Caco-2 (cell line): ENCODE measurements at regions not wholly inside any gene's neighbourhood (a gene's known extent, or its start where the extent isn't known, plus 50 kb on each side); places are given as distances from the start of the nearest gene placed in this dataset.

Experiments
- BruUV-seq: library from RNA; stranded (reverse); fragments of 400-500 nt; replicated peaks from 2 replicates; lab custom pipeline; 2021; lab: Mats Ljungman, UMichigan
- CTCF ChIA-PET: fragments of 300-600 bp; sonication (Branson Sonifier 250); formaldehyde crosslinking; loops from one replicate; lab custom pipeline; 2022; ENCODE audit warnings: antibody characterized with exemption; lab: Charles Lee
- POLR2A ChIA-PET: fragments of 300-600 bp; sonication (Branson Sonifier 250); formaldehyde crosslinking; loops from one replicate; lab custom pipeline; 2022; ENCODE audit warnings: antibody characterized with exemption; lab: Charles Lee
- DNase-seq, 2 experiments: peaks; one replicate each; pipeline versions ENCODE4 v3.0.0 to v3.0.0-alpha.2; 2020 to 2022
- H3K27me3 ChIP-seq: replicated peaks from 2 replicates; pipeline ENCODE4 v1.6.0; 2011; ENCODE audit warnings: low read length; ENCODE audit not compliant: control insufficient read depth, insufficient read depth
- H3K36me3 ChIP-seq: 2 replicates; pipeline ENCODE4 v1.5.1; 2011; ENCODE audit warnings: low read length; ENCODE audit not compliant: control insufficient read depth, insufficient read depth
- H3K4me1 ChIP-seq: fragments of 250-450 bp; sonication (Bioruptor Pico); 2 replicates; pipeline ENCODE4 v1.5.1; 2020; ENCODE audit warnings: mild to moderate bottlenecking
- H3K4me3 ChIP-seq: 2 replicates; pipeline ENCODE4 v1.5.1; 2011; ENCODE audit warnings: low read depth, mild to moderate bottlenecking, control low read depth, low read length
- H3K9me3 ChIP-seq: fragments of 250-450 bp; sonication (Bioruptor Pico); 2 replicates; pipeline ENCODE4 v1.5.1; 2020; ENCODE audit warnings: mild to moderate bottlenecking, moderate library complexity
- H3K27ac Mint-ChIP-seq: one replicate; pipeline ENCODE4 v1.8.0; 2022; ENCODE audit warnings: mixed read lengths; ENCODE audit not compliant: unreplicated experiment
- H3K27me3 Mint-ChIP-seq: one replicate; pipeline ENCODE4 v1.8.0; 2022; ENCODE audit warnings: mixed read lengths; ENCODE audit not compliant: insufficient read depth, unreplicated experiment
- H3K36me3 Mint-ChIP-seq: one replicate; pipeline ENCODE4 v1.8.0; 2022; ENCODE audit warnings: mild to moderate bottlenecking, mixed read lengths; ENCODE audit not compliant: insufficient read depth, unreplicated experiment
- H3K4me1 Mint-ChIP-seq: one replicate; pipeline ENCODE4 v1.8.0; 2022; ENCODE audit warnings: low read depth, mixed read lengths; ENCODE audit not compliant: unreplicated experiment
- H3K4me3 Mint-ChIP-seq: one replicate; pipeline ENCODE4 v1.8.0; 2022; ENCODE audit warnings: mild to moderate bottlenecking, moderate library complexity, mixed read lengths; ENCODE audit not compliant: unreplicated experiment
- H3K9me3 Mint-ChIP-seq: one replicate; pipeline ENCODE4 v1.8.0; 2022; ENCODE audit warnings: mixed read lengths; ENCODE audit not compliant: unreplicated experiment
- intact Hi-C: fragments of 100-400 bp; cut with micrococcal nuclease; formaldehyde crosslinking; loops from one replicate; pipeline ENCODE4 v1.10.0; 2022; ENCODE audit not compliant: unreplicated experiment
- TF ChIP-seq, protein P1 (sequence below), 2 experiments: fragments of 200-600 bp in 1 of 2; IDR thresholded peaks; 1 replicate in 1 of 2; 2 replicates in 1 of 2; pipeline versions ENCODE4 v1.5.1 to v1.8.0; 2011 to 2022; ENCODE audit warnings: antibody characterized with exemption in 1 of 2, control low read depth in 1 of 2, inconsistent platforms in 1 of 2, low read depth in 1 of 2, low read length in 1 of 2, mild to moderate bottlenecking in 1 of 2, moderate library complexity in 1 of 2; ENCODE audit not compliant: insufficient read depth in 1 of 2, severe bottlenecking in 1 of 2, unreplicated experiment in 1 of 2

DNA sequence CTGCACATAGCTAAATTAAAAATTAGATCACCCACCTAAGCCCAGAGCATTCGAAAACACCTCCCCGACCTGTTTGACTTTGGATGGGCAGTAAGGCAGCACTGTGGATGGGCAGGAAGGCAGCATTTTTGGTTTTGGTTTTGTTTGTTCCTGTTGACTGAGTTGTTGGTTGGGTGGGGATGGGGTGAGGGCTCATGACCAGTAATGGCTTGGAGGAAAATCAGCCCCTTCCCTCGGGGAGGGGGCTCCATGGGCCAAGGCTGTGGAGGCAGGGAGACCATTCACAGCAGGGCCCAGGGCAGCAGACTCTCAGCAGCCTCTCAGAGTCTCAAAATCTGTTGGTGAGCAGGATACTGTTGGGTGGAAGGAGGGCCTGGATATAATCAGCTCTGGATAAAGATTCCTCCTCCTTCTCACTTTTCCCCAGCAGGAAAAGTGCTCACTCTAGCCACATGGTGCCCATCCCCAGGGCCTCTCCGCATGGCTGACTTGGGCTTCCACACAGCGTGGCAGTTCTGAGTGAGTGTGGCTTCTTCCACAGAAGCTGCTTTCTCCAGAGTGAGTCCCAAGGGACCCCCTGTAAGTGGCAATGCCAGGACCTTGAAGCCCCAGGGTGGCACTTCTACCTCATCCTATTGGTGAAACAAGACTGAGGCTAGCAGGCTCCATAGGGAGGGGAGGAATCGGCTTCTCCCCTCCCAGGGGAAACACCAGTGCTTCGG lies 1491.2 kb downstream of the BRD1 start:
- no TSS peak for BruUV-seq
- peaks cover 5% of the 10 kb centered on the region for H3K36me3 Mint-ChIP-seq
- ChIA-PET POLR2A (no interaction called here), CTCF (no interaction called here)
- Histone ChIP-seq H3K9me3 (no peaks in the 10 kb centered on the region), H3K4me3 (no peak overlapping the region), H3K4me1 (no peaks in the 10 kb centered on the region), H3K27me3 (no peaks in the 10 kb centered on the region), H3K36me3 (no peaks in the 10 kb centered on the region)
- TF ChIP-seq, protein P1, sequence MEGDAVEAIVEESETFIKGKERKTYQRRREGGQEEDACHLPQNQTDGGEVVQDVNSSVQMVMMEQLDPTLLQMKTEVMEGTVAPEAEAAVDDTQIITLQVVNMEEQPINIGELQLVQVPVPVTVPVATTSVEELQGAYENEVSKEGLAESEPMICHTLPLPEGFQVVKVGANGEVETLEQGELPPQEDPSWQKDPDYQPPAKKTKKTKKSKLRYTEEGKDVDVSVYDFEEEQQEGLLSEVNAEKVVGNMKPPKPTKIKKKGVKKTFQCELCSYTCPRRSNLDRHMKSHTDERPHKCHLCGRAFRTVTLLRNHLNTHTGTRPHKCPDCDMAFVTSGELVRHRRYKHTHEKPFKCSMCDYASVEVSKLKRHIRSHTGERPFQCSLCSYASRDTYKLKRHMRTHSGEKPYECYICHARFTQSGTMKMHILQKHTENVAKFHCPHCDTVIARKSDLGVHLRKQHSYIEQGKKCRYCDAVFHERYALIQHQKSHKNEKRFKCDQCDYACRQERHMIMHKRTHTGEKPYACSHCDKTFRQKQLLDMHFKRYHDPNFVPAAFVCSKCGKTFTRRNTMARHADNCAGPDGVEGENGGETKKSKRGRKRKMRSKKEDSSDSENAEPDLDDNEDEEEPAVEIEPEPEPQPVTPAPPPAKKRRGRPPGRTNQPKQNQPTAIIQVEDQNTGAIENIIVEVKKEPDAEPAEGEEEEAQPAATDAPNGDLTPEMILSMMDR (IDR thresholded peaks at IDR 0.05; ENCODE audit: insufficient read depth in 1 of 2, low read depth in 1 of 2, low read length in 1 of 2, severe bottlenecking in 1 of 2, unreplicated experiment in 1 of 2): no peak
- peaks cover 13% of the 10 kb centered on the region for H3K27me3 Mint-ChIP-seq
- H3K27ac Mint-ChIP-seq: no peak overlapping the region
- no peak for DNase-seq
- H3K9me3 Mint-ChIP-seq: no peaks in the 10 kb centered on the region
- H3K4me3 Mint-ChIP-seq: no peak overlapping the region
- peaks cover 4% of the 10 kb centered on the region for H3K4me1 Mint-ChIP-seq
- intact Hi-C loops: no loop called here

DNA sequence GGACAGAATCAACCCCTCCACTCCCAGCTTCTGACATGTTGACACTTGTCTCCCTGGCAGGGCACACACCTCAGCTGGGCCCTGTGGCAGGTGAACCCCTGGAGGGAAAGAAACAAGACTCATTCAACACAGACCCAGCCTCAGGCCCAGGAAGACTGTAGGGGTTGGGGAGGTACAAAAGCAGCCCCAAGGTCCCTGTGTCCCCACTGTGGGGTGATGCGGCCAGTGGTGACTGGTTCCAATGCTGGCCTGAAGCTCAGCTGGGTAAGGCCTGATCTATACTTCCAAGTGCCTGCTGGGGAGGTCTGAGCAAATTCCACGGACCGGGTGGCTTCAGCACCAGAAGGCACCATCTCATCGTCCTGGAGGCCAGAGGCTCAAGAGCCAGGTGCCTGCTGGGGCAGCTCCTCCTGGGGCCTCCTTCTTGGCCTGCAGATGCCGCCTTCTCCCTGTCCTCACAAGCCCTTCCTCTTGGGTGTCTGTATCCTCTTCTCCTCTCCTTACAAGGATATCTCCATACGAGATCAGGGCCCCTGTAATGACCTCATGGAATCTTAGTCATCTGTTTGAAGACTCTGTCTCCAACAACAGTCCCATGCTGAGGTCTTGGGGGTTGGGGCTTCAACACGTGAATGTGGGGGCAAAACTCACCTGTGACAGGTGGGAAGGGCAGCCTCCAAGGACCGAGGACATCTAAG lies 1492.1 kb downstream of the BRD1 start:
- H3K36me3 Mint-ChIP-seq: peaks cover 5% of the 10 kb centered on the region
- no TSS peak for BruUV-seq
- no peaks in the 10 kb centered on the region for H3K9me3 ChIP-seq
- peaks cover 10% of the 10 kb centered on the region for H3K27me3 Mint-ChIP-seq
- no peak for DNase-seq
- intact Hi-C loops: no loop called here
- H3K4me3 ChIP-seq: no peak overlapping the region
- CTCF ChIA-PET: no interaction called here
- POLR2A ChIA-PET: no interaction called here
- H3K4me3 Mint-ChIP-seq: no peak overlapping the region
- TF ChIP-seq, protein P1 (IDR thresholded peaks at IDR 0.05; ENCODE audit: insufficient read depth in 1 of 2, low read depth in 1 of 2, low read length in 1 of 2, severe bottlenecking in 1 of 2, unreplicated experiment in 1 of 2): no peak
- H3K27ac Mint-ChIP-seq: no peak overlapping the region
- no peaks in the 10 kb centered on the region for H3K9me3 Mint-ChIP-seq
- no peaks in the 10 kb centered on the region for H3K27me3 ChIP-seq
- H3K36me3 ChIP-seq: no peaks in the 10 kb centered on the region
- H3K4me1 Mint-ChIP-seq: no peaks in the 10 kb centered on the region
- no peaks in the 10 kb centered on the region for H3K4me1 ChIP-seq

DNA sequence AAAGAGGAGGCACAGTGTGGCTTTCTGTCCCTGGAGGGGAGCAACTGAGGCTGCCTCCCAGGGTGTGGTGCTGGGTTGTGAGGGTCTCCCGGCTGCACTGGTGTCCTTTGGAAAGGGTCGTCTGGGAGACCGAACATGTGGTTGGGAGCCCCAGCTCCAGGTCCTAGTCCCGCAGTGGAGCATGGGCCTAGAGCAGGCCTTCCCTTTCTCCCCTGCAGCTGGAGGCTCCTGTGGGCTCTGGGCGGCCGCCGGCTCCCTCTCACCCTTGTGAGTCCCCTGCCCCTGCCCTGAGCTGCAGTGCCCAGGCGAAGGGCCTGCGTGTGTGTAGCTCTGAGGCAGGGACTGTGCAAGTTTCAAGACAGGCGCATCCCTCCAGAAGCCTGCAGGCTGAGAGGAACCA lies 1492.7 kb downstream of the BRD1 start:
- no peak overlapping the region for H3K27ac Mint-ChIP-seq
- DNase-seq: no peak
- TF ChIP-seq, protein P1 (IDR thresholded peaks at IDR 0.05; ENCODE audit: insufficient read depth in 1 of 2, low read depth in 1 of 2, low read length in 1 of 2, severe bottlenecking in 1 of 2, unreplicated experiment in 1 of 2): no peak
- Histone ChIP-seq H3K4me1 (no peaks in the 10 kb centered on the region), H3K27me3 (no peaks in the 10 kb centered on the region), H3K9me3 (no peaks in the 10 kb centered on the region), H3K4me3 (no peak overlapping the region), H3K36me3 (no peaks in the 10 kb centered on the region)
- H3K9me3 Mint-ChIP-seq: no peaks in the 10 kb centered on the region
- peaks cover 5% of the 10 kb centered on the region for H3K36me3 Mint-ChIP-seq
- BruUV-seq: no TSS peak
- H3K4me1 Mint-ChIP-seq: no peaks in the 10 kb centered on the region
- ChIA-PET POLR2A (no interaction called here), CTCF (no interaction called here)
- peaks cover 10% of the 10 kb centered on the region for H3K27me3 Mint-ChIP-seq
- intact Hi-C loops: no loop called here
- H3K4me3 Mint-ChIP-seq: no peak overlapping the region
